Fibroblast of lung (primary cell): ENCODE measurements at regions not wholly inside any gene's neighbourhood (a gene's known extent, or its start where the extent isn't known, plus 50 kb on each side); places are given as distances from the start of the nearest gene placed in this dataset.

Source experiments
- CTCF ChIP-seq, 2 donors: IDR thresholded peaks in 1 of 2; conservative IDR thresholded peaks in 1 of 2; 1 replicate in 1 of 2; 2 replicates in 1 of 2; pipeline ENCODE4 v1.5.1; 2011 to 2012; ENCODE audit warnings: low read length in 2 of 2, control low read depth in 1 of 2, inconsistent platforms in 1 of 2, low read depth in 1 of 2, mild to moderate bottlenecking in 1 of 2
- EZH2 ChIP-seq: IDR thresholded peaks from 2 replicates; pipeline ENCODE4 v1.5.1; 2012; ENCODE audit warnings: low read length, control low read depth, mild to moderate bottlenecking; ENCODE audit errors: missing control alignments

GRCh38 chr6:151682922-151683321, 124.6 kb upstream of the ESR1 start:
- TF ChIP-seq CTCF (conservative IDR thresholded peaks at IDR 0.05 in 1 of 2, IDR thresholded peaks at IDR 0.05 in 1 of 2; ENCODE audit: low read depth in 1 of 2, low read length in 2 of 2) = no peak
- TF ChIP-seq EZH2 = no peak
